ENCODE measurements at regions not wholly inside any gene's neighbourhood (a gene's known extent, or its start where the extent isn't known, plus 50 kb on each side); places are given as distances from the start of the nearest gene placed in this dataset.

- DNase-seq (ENCODE audit: low spot score): no peak
Observed at GRCh38 chr2:71936076-71937030, 211.3 kb downstream of the CYP26B1 start.

- DNase-seq (ENCODE audit: low spot score): no peak
Observed at GRCh38 chr2:71935262-71935848, 212.3 kb downstream of the CYP26B1 start.

- DNase-seq (ENCODE audit: low spot score): peak; percentile 6
Observed at GRCh38 chr2:71934595-71935261, 212.9 kb downstream of the CYP26B1 start.

- DNase-seq (ENCODE audit: low spot score): no peak
Observed at GRCh38 chr2:71934320-71934593, 213.4 kb downstream of the CYP26B1 start.

- DNase-seq (ENCODE audit: low spot score): no peak
Observed at GRCh38 chr2:71933467-71934319, 214.0 kb downstream of the CYP26B1 start.

- DNase-seq (ENCODE audit: low spot score): no peak
Observed at GRCh38 chr2:71932780-71933466, 214.7 kb downstream of the CYP26B1 start.

- no peak for DNase-seq (ENCODE audit: low spot score)
Observed at GRCh38 chr2:71932037-71932779, 215.5 kb downstream of the CYP26B1 start.

- no peak for DNase-seq (ENCODE audit: low spot score)
Observed at GRCh38 chr2:71930049-71930681, 217.5 kb downstream of the CYP26B1 start.

GRCh38 chr2:71929482-71929772 lies 218.2 kb downstream of the CYP26B1 start:
- no peak for DNase-seq (ENCODE audit: low spot score)

GRCh38 chr2:71928734-71929481 lies 218.8 kb downstream of the CYP26B1 start:
- DNase-seq (ENCODE audit: low spot score): no peak

GRCh38 chr2:71927757-71928715 lies 219.6 kb downstream of the CYP26B1 start:
- no peak for DNase-seq (ENCODE audit: low spot score)

GRCh38 chr2:71926876-71927756 lies 220.5 kb downstream of the CYP26B1 start:
- DNase-seq (ENCODE audit: low spot score): no peak

GRCh38 chr2:71926089-71926447 lies 221.6 kb downstream of the CYP26B1 start:
- no peak for DNase-seq (ENCODE audit: low spot score)

- DNase-seq (ENCODE audit: low spot score): no peak
Observed at GRCh38 chr2:71925268-71926088, 222.2 kb downstream of the CYP26B1 start.

GRCh38 chr2:71923887-71924533 lies 223.7 kb downstream of the CYP26B1 start:
- peak; percentile 75 for DNase-seq (ENCODE audit: low spot score)

GRCh38 chr2:71923143-71923525 lies 224.5 kb downstream of the CYP26B1 start:
- no peak for DNase-seq (ENCODE audit: low spot score)

All from hematopoietic multipotent progenitor cell treated with erythropoietin and hydrocortisone succinate and interleukin-3 and kit ligand, for 17 days (in vitro differentiated cells).